SK-N-MC (cell line): ENCODE measurements at regions not wholly inside any gene's neighbourhood (a gene's known extent, or its start where the extent isn't known, plus 50 kb on each side); places are given as distances from the start of the nearest gene placed in this dataset.

Source experiments
- EZH2 ChIP-seq: fragments of 200-600 bp; sonication (generic); IDR thresholded peaks from one replicate; pipeline ENCODE4 v1.6.1; 2017; ENCODE audit warnings: antibody characterized with exemption
- POLR2AphosphoS5 ChIP-seq: IDR thresholded peaks from 2 replicates; pipeline ENCODE4 v1.6.1; 2012; ENCODE audit warnings: mild to moderate bottlenecking, low read depth, low read length, borderline replicate concordance

GRCh38 chr18:75790796-75791195, 363.3 kb upstream of the SMIM21 start:
- TF ChIP-seq EZH2: no peak
- TF ChIP-seq POLR2AphosphoS5: no peak
